GM19043 (cell line): ENCODE measurements at regions not wholly inside any gene's neighbourhood (a gene's known extent, or its start where the extent isn't known, plus 50 kb on each side); places are given as distances from the start of the nearest gene placed in this dataset.
"Not testable (repeated sequence)": the region's sequence is repeated elsewhere in the genome, so short reads cannot be mapped to it uniquely, and the experiment has no call there.

ENCODE experiments used
- ATAC-seq: cut with Tn5 transposase; IDR thresholded peaks from one replicate; pipeline ENCODE4 v1.9.1; 2021; ENCODE audit warnings: low read depth; ENCODE audit not compliant: unreplicated experiment

- no peak for ATAC-seq
These were observed 56.5 kb downstream of the KCTD12 start for GRCh38 chr13:76829572-76830327.

GRCh38 chr13:76828316-76828741, 57.9 kb downstream of the KCTD12 start:
- peak; percentile 49 for ATAC-seq

- ATAC-seq, result no peak
These were observed 59.7 kb downstream of the KCTD12 start for GRCh38 chr13:76826527-76826926.

GRCh38 chr13:76825430-76825829, 60.8 kb downstream of the KCTD12 start:
- ATAC-seq, result no peak

GRCh38 chr13:76823969-76824368, 62.2 kb downstream of the KCTD12 start:
- no peak for ATAC-seq

- peak; percentile 60 for ATAC-seq
These were observed 63.4 kb downstream of the KCTD12 start for GRCh38 chr13:76822698-76823267.

GRCh38 chr13:76821222-76821621, 65.0 kb downstream of the KCTD12 start:
- not testable (repeated sequence) for ATAC-seq

GRCh38 chr13:76820759-76821158, 65.4 kb downstream of the KCTD12 start:
- no peak for ATAC-seq

GRCh38 chr13:76816394-76816793, 69.8 kb downstream of the KCTD12 start:
- ATAC-seq, result no peak

GRCh38 chr13:76815344-76815743, 70.9 kb downstream of the KCTD12 start:
- ATAC-seq, result no peak

- ATAC-seq, result no peak
These were observed 72.3 kb downstream of the KCTD12 start for GRCh38 chr13:76813891-76814290.

GRCh38 chr13:76813000-76813691, 73.1 kb downstream of the KCTD12 start:
- ATAC-seq, result no peak

- no peak for ATAC-seq
These were observed 73.9 kb downstream of the KCTD12 start for GRCh38 chr13:76812206-76812897.

GRCh38 chr13:76809389-76809788, 76.8 kb downstream of the KCTD12 start:
- ATAC-seq, result no peak

GRCh38 chr13:76808927-76809326, 77.3 kb downstream of the KCTD12 start:
- no peak for ATAC-seq

- no peak for ATAC-seq
These were observed 81.4 kb downstream of the KCTD12 start for GRCh38 chr13:76804801-76805200.

GRCh38 chr13:76803831-76804230, 82.4 kb downstream of the KCTD12 start:
- no peak for ATAC-seq

- ATAC-seq, result no peak
These were observed 85.3 kb downstream of the KCTD12 start for GRCh38 chr13:76800943-76801342.

- ATAC-seq, result peak; percentile 62
These were observed 86.5 kb downstream of the KCTD12 start for GRCh38 chr13:76799696-76800095.

GRCh38 chr13:76798037-76798436, 88.2 kb downstream of the KCTD12 start:
- ATAC-seq, result no peak

GRCh38 chr13:76797361-76797760, 88.8 kb downstream of the KCTD12 start:
- ATAC-seq, result no peak
